Stomach (tissue), 8 donors: ENCODE measurements at regions not wholly inside any gene's neighbourhood (a gene's known extent, or its start where the extent isn't known, plus 50 kb on each side); places are given as distances from the start of the nearest gene placed in this dataset.

ENCODE experiments used
- DNase-seq, 2 donors: peaks; one replicate each; pipeline versions ENCODE4 v3.0.0 to v3.0.0-alpha.2; 2013 to 2019
- H3K27ac ChIP-seq, 5 donors: fragments of 200-600 bp in 4 of 5; sonication (generic) in 4 of 5; one replicate each; pipeline ENCODE4 v1.5.1; 2013 to 2019; ENCODE audit warnings: mild to moderate bottlenecking in 1 of 5, moderate library complexity in 1 of 5
- H3K27me3 ChIP-seq, 3 donors: fragments of 200-600 bp; sonication (generic); one replicate each; pipeline ENCODE4 v1.5.1; 2017 to 2019; ENCODE audit warnings: mixed run types in 1 of 3
- H3K36me3 ChIP-seq, 4 donors: fragments of 200-600 bp; sonication (generic); 1 replicate in 3 of 4; 2 replicates in 1 of 4; pipeline ENCODE4 v1.5.1; 2016 to 2019
- H3K4me1 ChIP-seq, 4 donors: fragments of 200-600 bp; sonication (generic); one replicate each; pipeline ENCODE4 v1.5.1; 2016 to 2019
- H3K4me3 ChIP-seq, 4 donors: fragments of 200-600 bp; sonication (generic) in 3 of 4; one replicate each; pipeline ENCODE4 v1.5.1; 2016 to 2019; ENCODE audit warnings: mild to moderate bottlenecking in 1 of 4
- H3K9me3 ChIP-seq, 4 donors: fragments of 200-600 bp; sonication (generic); one replicate each; pipeline ENCODE4 v1.5.1; 2016 to 2019
- EP300 ChIP-seq: sonication (generic); formaldehyde crosslinking; IDR thresholded peaks from one replicate; pipeline ENCODE4 v1.6.1; 2017; ENCODE audit warnings: antibody characterized with exemption
- POLR2A ChIP-seq, 4 donors: fragments of 450-650 bp; IDR thresholded peaks; one replicate each; pipeline ENCODE4 v1.6.1; 2016; ENCODE audit warnings: antibody characterized with exemption in 4 of 4, control low read depth in 2 of 4, mild to moderate bottlenecking in 1 of 4, moderate library complexity in 1 of 4
- POLR2AphosphoS5 ChIP-seq, 3 donors: sonication (generic); formaldehyde crosslinking; IDR thresholded peaks; one replicate each; pipeline ENCODE4 v1.6.1; 2016; ENCODE audit warnings: antibody characterized with exemption in 3 of 3
- WGBS, 5 donors: extraction: QIAGEN DNeasy Blood & Tissue Kit in 3 of 5; methylation state at CpG; one replicate each; pipeline versions ENCODE4 v1.1.5 to v1.1.7; 2013 to 2018; 5-methylcytosine and 5-hydroxymethylcytosine counted together
- intact Hi-C: fragments of 100-400 bp; cut with DNase I; formaldehyde crosslinking; loops from one replicate; pipeline ENCODE4 v1.15.1; 2023; ENCODE audit warnings: low total_unique reads
- TF ChIP-seq, protein P1 (sequence below), 7 experiments: fragments of 450-650 bp in 4 of 7; fragments of 200-600 bp in 3 of 7; sonication (generic) in 3 of 7; IDR thresholded peaks; one replicate each; pipeline ENCODE4 v1.5.1; 2016 to 2019; ENCODE audit warnings: antibody characterized with exemption in 7 of 7, control low read depth in 2 of 7, mild to moderate bottlenecking in 1 of 7
- donor health status: healthy with polysubstance abuse.
- donor health status: Bipolar disorder and iron deficiency.
- donor health status: healthy.

DNA sequence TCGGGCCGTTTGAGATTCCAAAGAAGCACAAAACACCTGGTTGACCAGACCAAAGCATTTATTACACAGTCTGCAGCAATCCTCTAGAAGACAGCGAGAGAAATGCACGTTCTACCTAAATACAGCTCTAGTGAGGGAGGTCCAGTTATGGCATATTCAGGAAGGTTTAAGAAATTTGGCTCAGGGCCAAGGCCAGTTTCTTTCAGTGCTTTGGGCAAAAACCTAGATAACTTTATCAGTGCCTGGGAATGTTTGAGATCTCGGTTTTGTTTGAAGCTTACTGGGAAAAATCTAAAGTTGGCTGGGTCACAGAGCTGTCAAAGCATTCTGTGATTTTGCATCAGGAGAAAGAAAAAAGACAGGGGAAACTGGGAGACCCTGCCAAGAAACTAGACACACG is 514.0 kb upstream of the TMPRSS15 start:
- TF ChIP-seq POLR2A (IDR thresholded peaks at IDR 0.05): no peak
- TF ChIP-seq, protein P1, sequence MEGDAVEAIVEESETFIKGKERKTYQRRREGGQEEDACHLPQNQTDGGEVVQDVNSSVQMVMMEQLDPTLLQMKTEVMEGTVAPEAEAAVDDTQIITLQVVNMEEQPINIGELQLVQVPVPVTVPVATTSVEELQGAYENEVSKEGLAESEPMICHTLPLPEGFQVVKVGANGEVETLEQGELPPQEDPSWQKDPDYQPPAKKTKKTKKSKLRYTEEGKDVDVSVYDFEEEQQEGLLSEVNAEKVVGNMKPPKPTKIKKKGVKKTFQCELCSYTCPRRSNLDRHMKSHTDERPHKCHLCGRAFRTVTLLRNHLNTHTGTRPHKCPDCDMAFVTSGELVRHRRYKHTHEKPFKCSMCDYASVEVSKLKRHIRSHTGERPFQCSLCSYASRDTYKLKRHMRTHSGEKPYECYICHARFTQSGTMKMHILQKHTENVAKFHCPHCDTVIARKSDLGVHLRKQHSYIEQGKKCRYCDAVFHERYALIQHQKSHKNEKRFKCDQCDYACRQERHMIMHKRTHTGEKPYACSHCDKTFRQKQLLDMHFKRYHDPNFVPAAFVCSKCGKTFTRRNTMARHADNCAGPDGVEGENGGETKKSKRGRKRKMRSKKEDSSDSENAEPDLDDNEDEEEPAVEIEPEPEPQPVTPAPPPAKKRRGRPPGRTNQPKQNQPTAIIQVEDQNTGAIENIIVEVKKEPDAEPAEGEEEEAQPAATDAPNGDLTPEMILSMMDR (IDR thresholded peaks at IDR 0.05): no peak
- TF ChIP-seq POLR2AphosphoS5 (IDR thresholded peaks at IDR 0.05): no peak
- TF ChIP-seq EP300: no peak
- Histone ChIP-seq H3K4me3 (no peak overlapping the region), H3K9me3 (no peaks in the 10 kb centered on the region), H3K27ac (no peak overlapping the region), H3K36me3 (no peaks in the 10 kb centered on the region), H3K27me3 (no peaks in the 10 kb centered on the region), H3K4me1 (peaks cover 0 to 3% (median 0%) of the 10 kb centered on the region in 4 donors)
- 23 to 49% (median 30%) methylated on average over 6 of the region's 6 CpGs for WGBS, 5 donors
- DNase-seq: peak; percentile 33 to 51
- intact Hi-C loops: no loop called here

DNA sequence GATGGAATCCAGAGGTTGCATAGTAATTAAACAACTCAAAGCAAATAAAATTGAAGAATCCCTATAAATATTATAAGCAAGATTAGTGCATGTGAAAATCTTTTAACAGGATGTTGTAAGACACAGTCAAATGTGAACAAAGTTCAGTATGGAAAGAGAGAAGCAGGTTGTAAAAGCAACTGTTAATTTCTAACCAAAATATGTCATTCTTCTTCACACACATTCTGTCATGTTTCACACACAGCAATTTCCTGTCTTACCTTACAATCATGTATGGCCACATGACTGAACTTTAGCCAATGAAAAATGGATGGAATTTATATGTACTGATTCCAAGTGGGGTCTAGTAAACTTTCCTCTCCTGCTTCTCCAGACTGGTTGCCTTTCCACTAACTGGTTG is 527.7 kb upstream of the TMPRSS15 start:
- DNase-seq: no peak
- Histone ChIP-seq H3K27ac (no peak overlapping the region), H3K9me3 (no peaks in the 10 kb centered on the region), H3K4me1 (peaks cover 0 to 3% (median 0%) of the 10 kb centered on the region in 4 donors), H3K27me3 (no peaks in the 10 kb centered on the region), H3K36me3 (no peaks in the 10 kb centered on the region), H3K4me3 (no peak overlapping the region)
- no peak for TF ChIP-seq POLR2AphosphoS5 (IDR thresholded peaks at IDR 0.05)
- no peak for TF ChIP-seq EP300
- TF ChIP-seq POLR2A (IDR thresholded peaks at IDR 0.05): no peak
- TF ChIP-seq, protein P1 (IDR thresholded peaks at IDR 0.05): no peak
- intact Hi-C loops: no loop called here

DNA sequence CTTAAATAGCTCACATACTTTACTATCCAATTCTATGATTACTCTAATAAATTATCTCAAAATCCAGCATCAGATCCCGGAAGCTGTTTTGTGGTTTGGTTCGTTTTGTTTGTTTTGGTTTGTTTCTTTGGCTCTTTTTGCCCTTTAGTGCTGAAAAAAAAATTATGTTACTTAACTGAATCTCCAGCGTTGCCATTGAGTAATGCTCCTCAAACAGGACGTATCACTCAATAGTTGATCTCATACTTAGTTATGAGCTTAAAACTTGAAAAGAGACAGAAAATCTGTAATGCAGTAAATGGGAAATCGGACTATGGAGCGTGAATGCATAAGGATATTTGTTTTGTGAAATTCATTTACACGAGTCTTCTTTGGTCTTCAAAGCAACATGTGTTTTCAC is 533.8 kb upstream of the TMPRSS15 start:
- WGBS, 5 donors: 55 to 71% (median 60%) methylated on average over 7 of the region's 7 CpGs
- intact Hi-C loops: no loop called here

DNA sequence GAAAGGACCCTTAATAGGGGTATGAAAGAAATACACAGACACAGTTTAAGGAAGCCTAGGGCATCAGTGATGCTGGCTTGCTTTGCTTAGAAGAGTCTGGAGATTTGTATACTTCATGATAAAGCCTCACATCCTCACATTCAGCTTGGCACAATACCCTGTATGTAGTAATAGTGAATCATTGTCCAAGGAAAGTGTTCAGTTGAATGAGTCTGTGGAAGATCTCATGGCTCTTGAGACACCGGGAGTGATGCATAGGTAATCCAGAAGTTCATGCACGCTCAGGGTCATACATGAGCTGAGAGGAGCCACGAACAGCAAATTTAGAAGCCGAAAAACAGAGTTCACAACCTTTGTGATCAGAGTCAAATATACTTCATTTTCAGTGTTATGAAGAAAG is 537.2 kb upstream of the TMPRSS15 start:
- TF ChIP-seq EP300: no peak
- no peak for TF ChIP-seq POLR2AphosphoS5 (IDR thresholded peaks at IDR 0.05)
- TF ChIP-seq POLR2A (IDR thresholded peaks at IDR 0.05): no peak
- TF ChIP-seq, protein P1 (IDR thresholded peaks at IDR 0.05): no peak

More for the DNA sequence above, 533.8 kb upstream of the TMPRSS15 start:
- H3K4me3 ChIP-seq: no peak overlapping the region
- no peaks in the 10 kb centered on the region for H3K36me3 ChIP-seq
- no peaks in the 10 kb centered on the region for H3K9me3 ChIP-seq
- TF ChIP-seq POLR2A (IDR thresholded peaks at IDR 0.05): no peak
- no peak for TF ChIP-seq EP300
- TF ChIP-seq, protein P1 (IDR thresholded peaks at IDR 0.05): no peak
- TF ChIP-seq POLR2AphosphoS5 (IDR thresholded peaks at IDR 0.05): no peak
- H3K27ac ChIP-seq: no peak overlapping the region
- DNase-seq: no peak
- peaks cover 0 to 3% (median 0%) of the 10 kb centered on the region in 4 donors for H3K4me1 ChIP-seq
- no peaks in the 10 kb centered on the region for H3K27me3 ChIP-seq

More for the DNA sequence above, 537.2 kb upstream of the TMPRSS15 start:
- intact Hi-C loops: no loop called here
- Histone ChIP-seq H3K4me1 (no peaks in the 10 kb centered on the region), H3K27me3 (no peaks in the 10 kb centered on the region), H3K9me3 (no peaks in the 10 kb centered on the region), H3K4me3 (no peak overlapping the region), H3K36me3 (no peaks in the 10 kb centered on the region), H3K27ac (no peak overlapping the region)
- DNase-seq: no peak
- WGBS, 5 donors: 91 to 97% (median 93%) methylated on average over 4 of the region's 4 CpGs
